ENCODE measurements at regions not wholly inside any gene's neighbourhood (a gene's known extent, or its start where the extent isn't known, plus 50 kb on each side); places are given as distances from the start of the nearest gene placed in this dataset.

GRCh38 chr1:99497690-99498089 is 148.2 kb upstream of the PALMD start:
- H3K27me3 ChIP-seq (ENCODE audit: control insufficient read depth, insufficient read depth, low read length), result no peaks in the 10 kb centered on the region
- H3K4me3 ChIP-seq (ENCODE audit: low read length in 3 of 3), result no peak overlapping the region
- intact Hi-C loops (cut with DNase I), result no loop called here
- H3K4me1 ChIP-seq (ENCODE audit: control insufficient read depth in 2 of 3, insufficient read depth in 2 of 3, low read depth in 1 of 3, low read length in 3 of 3), result no peaks in the 10 kb centered on the region
- no peak for DNase-seq
- H3K27ac ChIP-seq (ENCODE audit: low read depth in 2 of 2, low read length in 2 of 2), result no peak overlapping the region
- no peak for TF ChIP-seq CTCF (IDR thresholded peaks at IDR 0.05; ENCODE audit: borderline replicate concordance, extremely low read depth, insufficient read depth)
- FAIRE-seq, result no peak
- H3K36me3 ChIP-seq (ENCODE audit: control insufficient read depth in 2 of 3, insufficient read depth in 3 of 3, low read length in 3 of 3), result no peaks in the 10 kb centered on the region
- H3K9me3 ChIP-seq (ENCODE audit: control insufficient read depth in 2 of 3, insufficient read depth in 1 of 3, low read length in 3 of 3), result no peaks in the 10 kb centered on the region
- H3K9ac ChIP-seq (ENCODE audit: low read length in 3 of 3), result no peak overlapping the region

GRCh38 chr1:99500541-99500940 is 145.4 kb upstream of the PALMD start:
- Histone ChIP-seq H3K36me3 (ENCODE audit: control insufficient read depth in 2 of 3, insufficient read depth in 3 of 3, low read length in 3 of 3) (no peaks in the 10 kb centered on the region), H3K4me3 (ENCODE audit: low read length in 3 of 3) (no peak overlapping the region), H3K27ac (ENCODE audit: low read depth in 2 of 2, low read length in 2 of 2) (no peak overlapping the region), H3K9me3 (ENCODE audit: control insufficient read depth in 2 of 3, insufficient read depth in 1 of 3, low read length in 3 of 3) (no peaks in the 10 kb centered on the region), H3K27me3 (ENCODE audit: control insufficient read depth, insufficient read depth, low read length) (no peaks in the 10 kb centered on the region), H3K9ac (ENCODE audit: low read length in 3 of 3) (no peak overlapping the region), H3K4me1 (ENCODE audit: control insufficient read depth in 2 of 3, insufficient read depth in 2 of 3, low read depth in 1 of 3, low read length in 3 of 3) (no peaks in the 10 kb centered on the region)
- TF ChIP-seq CTCF (IDR thresholded peaks at IDR 0.05; ENCODE audit: borderline replicate concordance, extremely low read depth, insufficient read depth), result no peak
- intact Hi-C loops (cut with DNase I), result no loop called here
- FAIRE-seq (no peak), DNase-seq (no peak)

GRCh38 chr1:99501871-99502270 is 144.0 kb upstream of the PALMD start:
- no peak overlapping the region for H3K4me3 ChIP-seq (ENCODE audit: low read length in 3 of 3)
- DNase-seq, result no peak
- H3K36me3 ChIP-seq (ENCODE audit: control insufficient read depth in 2 of 3, insufficient read depth in 3 of 3, low read length in 3 of 3), result no peaks in the 10 kb centered on the region
- H3K9ac ChIP-seq (ENCODE audit: low read length in 3 of 3), result no peak overlapping the region
- no peaks in the 10 kb centered on the region for H3K9me3 ChIP-seq (ENCODE audit: control insufficient read depth in 2 of 3, insufficient read depth in 1 of 3, low read length in 3 of 3)
- FAIRE-seq, result no peak
- TF ChIP-seq CTCF (IDR thresholded peaks at IDR 0.05; ENCODE audit: borderline replicate concordance, extremely low read depth, insufficient read depth), result no peak
- no peaks in the 10 kb centered on the region for H3K27me3 ChIP-seq (ENCODE audit: control insufficient read depth, insufficient read depth, low read length)
- intact Hi-C loops (cut with DNase I), result no loop called here
- no peak overlapping the region for H3K27ac ChIP-seq (ENCODE audit: low read depth in 2 of 2, low read length in 2 of 2)
- H3K4me1 ChIP-seq (ENCODE audit: control insufficient read depth in 2 of 3, insufficient read depth in 2 of 3, low read depth in 1 of 3, low read length in 3 of 3), result no peaks in the 10 kb centered on the region

GRCh38 chr1:99502400-99502799 is 143.5 kb upstream of the PALMD start:
- H3K27me3 ChIP-seq (ENCODE audit: control insufficient read depth, insufficient read depth, low read length), result no peaks in the 10 kb centered on the region
- DNase-seq (no peak), FAIRE-seq (no peak)
- no peak overlapping the region for H3K4me3 ChIP-seq (ENCODE audit: low read length in 3 of 3)
- H3K9me3 ChIP-seq (ENCODE audit: control insufficient read depth in 2 of 3, insufficient read depth in 1 of 3, low read length in 3 of 3), result no peaks in the 10 kb centered on the region
- intact Hi-C loops (cut with DNase I), result no loop called here
- H3K27ac ChIP-seq (ENCODE audit: low read depth in 2 of 2, low read length in 2 of 2), result no peak overlapping the region
- no peak overlapping the region for H3K9ac ChIP-seq (ENCODE audit: low read length in 3 of 3)
- TF ChIP-seq CTCF (IDR thresholded peaks at IDR 0.05; ENCODE audit: borderline replicate concordance, extremely low read depth, insufficient read depth), result no peak
- H3K36me3 ChIP-seq (ENCODE audit: control insufficient read depth in 2 of 3, insufficient read depth in 3 of 3, low read length in 3 of 3), result no peaks in the 10 kb centered on the region
- no peaks in the 10 kb centered on the region for H3K4me1 ChIP-seq (ENCODE audit: control insufficient read depth in 2 of 3, insufficient read depth in 2 of 3, low read depth in 1 of 3, low read length in 3 of 3)

Data from kidney (tissue), 13 donors.